Esophagus muscularis mucosa (tissue), 2 donors: ENCODE measurements at regions not wholly inside any gene's neighbourhood (a gene's known extent, or its start where the extent isn't known, plus 50 kb on each side); places are given as distances from the start of the nearest gene placed in this dataset.

Source experiments
- EP300 ChIP-seq: sonication (generic); formaldehyde crosslinking; IDR thresholded peaks from one replicate; pipeline ENCODE4 v1.6.1; 2017; ENCODE audit warnings: antibody characterized with exemption
- POLR2A ChIP-seq: fragments of 450-650 bp; IDR thresholded peaks from one replicate; pipeline ENCODE4 v1.6.1; 2017; ENCODE audit warnings: antibody characterized with exemption, moderate library complexity, mild to moderate bottlenecking, low read depth

DNA sequence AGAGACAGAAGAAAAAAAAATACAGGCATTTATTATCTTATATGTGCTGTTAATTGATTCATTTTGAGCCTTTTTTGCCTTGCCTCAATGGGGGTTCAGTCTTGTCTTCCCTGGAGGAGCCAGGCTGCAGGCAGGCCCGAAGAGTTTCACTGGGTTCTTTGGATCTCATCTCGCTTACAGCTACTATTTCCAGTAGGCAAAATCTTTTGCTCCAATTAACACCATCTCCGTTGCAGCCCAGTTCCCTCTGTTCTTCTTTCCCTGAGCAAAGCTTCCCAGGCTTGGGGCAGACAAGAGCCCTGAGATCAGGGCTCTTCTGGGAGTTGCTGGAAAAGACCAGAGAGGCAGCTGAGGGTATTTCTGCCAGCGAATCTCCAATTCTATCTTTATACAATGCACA, 168.8 kb upstream of the CELF4 start:
- TF ChIP-seq POLR2A (no peak), EP300 (no peak)
